Inflammatory macrophage treated with lipopolysaccharide for 1 hour (primary cell): ENCODE measurements at regions not wholly inside any gene's neighbourhood (a gene's known extent, or its start where the extent isn't known, plus 50 kb on each side); places are given as distances from the start of the nearest gene placed in this dataset.
"Not testable (repeated sequence)": the region's sequence is repeated elsewhere in the genome, so short reads cannot be mapped to it uniquely, and the experiment has no call there.

Source experiments
- DNase-seq, 2 donors: peaks; one replicate each; pipeline ENCODE4 v3.0.0-alpha.2; 2020 to 2022

- no peak for DNase-seq
Observed at GRCh38 chr4:60400593-60400992, 799.5 kb upstream of the ADGRL3 start.

- no peak for DNase-seq
Observed at GRCh38 chr4:60404027-60404426, 796.1 kb upstream of the ADGRL3 start.

- DNase-seq, result no peak
Observed at GRCh38 chr4:60422439-60422838, 777.7 kb upstream of the ADGRL3 start.

GRCh38 chr4:60423573-60424184, 776.4 kb upstream of the ADGRL3 start:
- DNase-seq, result not testable (repeated sequence)

GRCh38 chr4:60432911-60433310, 767.2 kb upstream of the ADGRL3 start:
- no peak for DNase-seq

GRCh38 chr4:60443068-60443467, 757.1 kb upstream of the ADGRL3 start:
- DNase-seq, result no peak

- no peak for DNase-seq
Observed at GRCh38 chr4:60443796-60444195, 756.3 kb upstream of the ADGRL3 start.

GRCh38 chr4:60450054-60450453, 750.1 kb upstream of the ADGRL3 start:
- DNase-seq, result no peak

GRCh38 chr4:60452266-60452665, 747.9 kb upstream of the ADGRL3 start:
- no peak for DNase-seq

GRCh38 chr4:60455380-60455779, 744.7 kb upstream of the ADGRL3 start:
- no peak for DNase-seq

- DNase-seq, result no peak
Observed at GRCh38 chr4:60461551-60461950, 738.6 kb upstream of the ADGRL3 start.

- peak in 1 of 2 donors; percentile 2 for DNase-seq
Observed at GRCh38 chr4:60463857-60464502, 736.1 kb upstream of the ADGRL3 start.

- DNase-seq, result no peak
Observed at GRCh38 chr4:60482921-60483351, 717.2 kb upstream of the ADGRL3 start.

- no peak for DNase-seq
Observed at GRCh38 chr4:60485276-60485675, 714.9 kb upstream of the ADGRL3 start.

- not testable (repeated sequence) for DNase-seq
Observed at GRCh38 chr4:60487118-60487761, 712.9 kb upstream of the ADGRL3 start.

GRCh38 chr4:60500810-60501209, 699.3 kb upstream of the ADGRL3 start:
- no peak for DNase-seq

GRCh38 chr4:60502733-60503132, 697.4 kb upstream of the ADGRL3 start:
- DNase-seq, result no peak

GRCh38 chr4:60506061-60506460, 694.1 kb upstream of the ADGRL3 start:
- no peak for DNase-seq

- DNase-seq, result no peak
Observed at GRCh38 chr4:60522265-60522664, 677.9 kb upstream of the ADGRL3 start.

- DNase-seq, result no peak
Observed at GRCh38 chr4:60531776-60532379, 668.2 kb upstream of the ADGRL3 start.

GRCh38 chr4:60544981-60545380, 655.1 kb upstream of the ADGRL3 start:
- no peak for DNase-seq

- no peak for DNase-seq
Observed at GRCh38 chr4:60562334-60562733, 637.8 kb upstream of the ADGRL3 start.

- no peak for DNase-seq
Observed at GRCh38 chr4:60565558-60565957, 634.6 kb upstream of the ADGRL3 start.

- DNase-seq, result no peak
Observed at GRCh38 chr4:60575336-60575735, 624.8 kb upstream of the ADGRL3 start.
